ENCODE measurements at regions not wholly inside any gene's neighbourhood (a gene's known extent, or its start where the extent isn't known, plus 50 kb on each side); places are given as distances from the start of the nearest gene placed in this dataset.

DNA sequence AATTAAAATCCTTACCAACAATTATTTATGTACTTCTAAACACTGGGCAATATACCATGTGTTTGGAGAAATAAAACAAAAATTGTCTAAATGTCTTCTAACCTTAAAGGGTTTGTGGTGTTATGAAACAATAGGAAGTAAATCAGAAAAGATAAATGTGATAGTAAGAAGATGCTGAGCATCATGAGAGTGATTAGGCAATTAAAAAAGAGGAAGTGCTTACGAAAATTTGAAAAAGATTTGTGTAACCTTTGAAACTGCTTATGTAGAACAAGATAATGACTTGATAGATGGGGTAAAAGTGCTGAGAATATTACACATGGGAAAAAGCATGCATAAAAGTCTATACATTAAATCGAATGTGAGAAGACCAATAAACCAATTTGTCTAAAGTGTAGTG, 573.4 kb upstream of the CNTNAP2 start:
- Histone ChIP-seq H3K4me3 (ENCODE audit: low read depth, low read length) (no peak overlapping the region), H3K9me3 (ENCODE audit: control insufficient read depth, insufficient read depth, low read length) (no peaks in the 10 kb centered on the region)

DNA sequence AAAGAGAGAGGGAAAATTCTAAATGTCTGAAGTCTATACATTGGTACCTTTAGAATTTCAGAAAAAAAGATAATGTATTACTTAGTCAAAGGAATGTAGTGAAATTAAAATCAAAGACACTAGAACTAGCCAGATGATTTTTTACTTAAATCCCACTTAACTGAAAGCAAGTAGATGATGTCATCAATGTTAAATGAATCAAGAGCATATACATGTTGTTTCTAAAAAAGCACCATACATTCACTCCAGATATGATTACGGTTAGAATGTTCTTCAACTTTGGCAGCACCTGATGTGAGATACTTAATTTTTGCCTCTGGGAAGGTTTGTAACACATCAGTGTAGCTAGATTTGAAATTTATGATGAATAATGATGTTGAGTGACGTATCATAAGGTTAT, 576.7 kb upstream of the CNTNAP2 start:
- Histone ChIP-seq H3K36me3 (ENCODE audit: control insufficient read depth, insufficient read depth, low read length) (no peaks in the 10 kb centered on the region), H3K4me3 (ENCODE audit: low read depth, low read length) (no peak overlapping the region), H3K27ac (ENCODE audit: low read depth, low read length) (no peak overlapping the region), H3K4me1 (ENCODE audit: control insufficient read depth, insufficient read depth, low read length) (no peaks in the 10 kb centered on the region), H3K9ac (ENCODE audit: low read depth, low read length) (no peak overlapping the region), H3K27me3 (ENCODE audit: control insufficient read depth, insufficient read depth, low read length) (no peaks in the 10 kb centered on the region), H3K9me3 (ENCODE audit: control insufficient read depth, insufficient read depth, low read length) (no peaks in the 10 kb centered on the region)

More for the DNA sequence above, 573.4 kb upstream of the CNTNAP2 start:
- H3K27me3 ChIP-seq (ENCODE audit: control insufficient read depth, insufficient read depth, low read length): no peaks in the 10 kb centered on the region
- no peaks in the 10 kb centered on the region for H3K4me1 ChIP-seq (ENCODE audit: control insufficient read depth, insufficient read depth, low read length)
- H3K9ac ChIP-seq (ENCODE audit: low read depth, low read length): no peak overlapping the region
- no peaks in the 10 kb centered on the region for H3K36me3 ChIP-seq (ENCODE audit: control insufficient read depth, insufficient read depth, low read length)
- no peak overlapping the region for H3K27ac ChIP-seq (ENCODE audit: low read depth, low read length)

DNA sequence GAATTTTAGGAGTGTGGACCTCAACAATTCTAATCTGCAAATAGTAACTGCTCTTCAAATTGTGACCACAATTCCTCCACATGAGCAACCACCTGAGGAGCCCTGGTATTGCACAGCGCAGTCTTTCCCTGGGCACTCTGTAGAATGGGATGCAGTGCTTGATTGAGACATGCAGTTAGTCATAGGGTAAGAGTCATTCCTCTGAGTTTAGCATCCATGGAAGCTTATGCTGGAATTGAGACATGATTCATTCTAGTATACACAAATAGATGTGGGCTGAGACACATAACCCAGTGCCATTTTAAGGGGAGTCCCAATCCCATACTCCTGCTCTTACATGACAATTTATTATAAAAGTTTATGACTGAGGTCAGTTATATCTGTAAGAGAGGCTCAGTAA, 582.3 kb upstream of the CNTNAP2 start:
- H3K36me3 ChIP-seq (ENCODE audit: control insufficient read depth, insufficient read depth, low read length): no peaks in the 10 kb centered on the region
- no peak overlapping the region for H3K27ac ChIP-seq (ENCODE audit: low read depth, low read length)
- no peak overlapping the region for H3K9ac ChIP-seq (ENCODE audit: low read depth, low read length)
- no peaks in the 10 kb centered on the region for H3K27me3 ChIP-seq (ENCODE audit: control insufficient read depth, insufficient read depth, low read length)
- no peak overlapping the region for H3K4me3 ChIP-seq (ENCODE audit: low read depth, low read length)
- no peaks in the 10 kb centered on the region for H3K4me1 ChIP-seq (ENCODE audit: control insufficient read depth, insufficient read depth, low read length)
- no peaks in the 10 kb centered on the region for H3K9me3 ChIP-seq (ENCODE audit: control insufficient read depth, insufficient read depth, low read length)

DNA sequence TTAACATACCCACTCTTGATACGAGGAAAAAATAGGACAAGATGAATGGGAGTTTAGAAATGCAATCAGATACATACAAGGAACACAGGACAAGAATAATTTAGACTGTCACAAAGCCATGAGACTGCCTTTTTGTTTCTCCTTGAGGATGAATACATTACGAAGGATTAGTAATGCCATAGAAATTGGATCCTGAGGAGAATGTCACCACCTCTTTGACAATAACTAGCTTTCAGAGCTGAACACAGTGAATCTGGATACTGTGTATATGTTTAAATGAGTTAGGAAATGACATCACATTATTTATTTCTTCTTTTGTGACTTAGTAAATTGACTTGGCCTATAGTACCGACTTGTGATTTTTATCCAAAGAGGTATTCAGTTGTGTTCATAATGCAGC, 596.3 kb upstream of the CNTNAP2 start:
- Histone ChIP-seq H3K9ac (ENCODE audit: low read depth, low read length) (no peak overlapping the region), H3K36me3 (ENCODE audit: control insufficient read depth, insufficient read depth, low read length) (no peaks in the 10 kb centered on the region), H3K4me3 (ENCODE audit: low read depth, low read length) (no peak overlapping the region), H3K9me3 (ENCODE audit: control insufficient read depth, insufficient read depth, low read length) (no peaks in the 10 kb centered on the region), H3K27ac (ENCODE audit: low read depth, low read length) (no peak overlapping the region), H3K4me1 (ENCODE audit: control insufficient read depth, insufficient read depth, low read length) (no peaks in the 10 kb centered on the region), H3K27me3 (ENCODE audit: control insufficient read depth, insufficient read depth, low read length) (no peaks in the 10 kb centered on the region)

DNA sequence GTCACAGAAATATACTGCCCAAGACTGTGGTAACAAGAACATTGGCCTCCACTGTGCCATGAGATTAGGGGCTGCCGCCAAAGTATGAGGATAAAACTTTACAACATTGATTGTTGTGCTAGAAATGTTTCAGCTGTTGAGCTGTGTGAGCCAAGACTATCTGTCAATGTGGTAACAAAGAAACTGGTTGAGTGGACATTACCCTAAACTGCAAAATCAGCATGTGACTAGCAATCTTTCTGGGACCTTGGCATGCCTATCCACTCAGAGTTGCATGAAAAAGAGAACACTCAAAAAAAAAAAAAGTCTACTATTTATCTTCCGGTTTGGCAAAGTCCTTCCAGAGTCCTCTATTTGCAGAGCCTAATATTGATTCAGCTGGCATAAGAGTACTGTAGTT, 605.6 kb upstream of the CNTNAP2 start:
- Histone ChIP-seq H3K9ac (ENCODE audit: low read depth, low read length) (no peak overlapping the region), H3K27ac (ENCODE audit: low read depth, low read length) (no peak overlapping the region), H3K9me3 (ENCODE audit: control insufficient read depth, insufficient read depth, low read length) (peaks cover 4% of the 10 kb centered on the region), H3K27me3 (ENCODE audit: control insufficient read depth, insufficient read depth, low read length) (no peaks in the 10 kb centered on the region), H3K4me1 (ENCODE audit: control insufficient read depth, insufficient read depth, low read length) (no peaks in the 10 kb centered on the region), H3K4me3 (ENCODE audit: low read depth, low read length) (no peak overlapping the region), H3K36me3 (ENCODE audit: control insufficient read depth, insufficient read depth, low read length) (no peaks in the 10 kb centered on the region)

DNA sequence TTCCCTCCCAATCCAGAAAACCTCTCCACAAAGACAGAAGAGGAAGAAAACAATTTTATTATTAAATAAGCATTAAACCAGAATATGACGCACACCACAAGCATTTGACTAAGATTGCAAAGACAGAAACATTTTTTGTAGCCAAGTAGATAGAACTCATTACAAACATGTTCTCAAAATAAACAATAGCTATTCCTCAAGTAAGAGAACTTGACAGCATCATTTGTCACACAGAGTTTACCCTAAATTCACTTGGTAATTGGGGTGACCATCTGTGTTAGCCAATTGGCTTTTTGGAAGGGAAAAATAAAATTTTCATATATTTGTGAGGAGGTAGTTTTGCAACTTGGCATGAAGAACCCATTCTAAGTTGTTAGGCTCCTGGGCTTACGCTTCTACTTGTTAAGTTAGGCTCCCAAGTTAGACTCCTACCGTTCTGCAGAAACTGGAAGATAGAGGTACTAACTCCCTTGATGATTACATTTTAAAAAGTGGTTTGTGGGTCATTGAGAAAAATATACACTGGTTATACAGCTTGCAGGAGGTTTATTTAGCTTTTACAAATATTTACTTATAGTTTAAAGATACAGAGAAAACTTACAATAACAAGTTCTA, 618.6 kb upstream of the CNTNAP2 start:
- H3K36me3 ChIP-seq (ENCODE audit: control insufficient read depth, insufficient read depth, low read length): no peaks in the 10 kb centered on the region
- no peak overlapping the region for H3K4me3 ChIP-seq (ENCODE audit: low read depth, low read length)
- H3K9me3 ChIP-seq (ENCODE audit: control insufficient read depth, insufficient read depth, low read length): no peaks in the 10 kb centered on the region; the same call in 1 of the 2 replicates
- H3K27ac ChIP-seq (ENCODE audit: low read depth, low read length): no peak overlapping the region
- H3K4me1 ChIP-seq (ENCODE audit: control insufficient read depth, insufficient read depth, low read length): no peaks in the 10 kb centered on the region
- no peaks in the 10 kb centered on the region for H3K27me3 ChIP-seq (ENCODE audit: control insufficient read depth, insufficient read depth, low read length)
- H3K9ac ChIP-seq (ENCODE audit: low read depth, low read length): no peak overlapping the region

DNA sequence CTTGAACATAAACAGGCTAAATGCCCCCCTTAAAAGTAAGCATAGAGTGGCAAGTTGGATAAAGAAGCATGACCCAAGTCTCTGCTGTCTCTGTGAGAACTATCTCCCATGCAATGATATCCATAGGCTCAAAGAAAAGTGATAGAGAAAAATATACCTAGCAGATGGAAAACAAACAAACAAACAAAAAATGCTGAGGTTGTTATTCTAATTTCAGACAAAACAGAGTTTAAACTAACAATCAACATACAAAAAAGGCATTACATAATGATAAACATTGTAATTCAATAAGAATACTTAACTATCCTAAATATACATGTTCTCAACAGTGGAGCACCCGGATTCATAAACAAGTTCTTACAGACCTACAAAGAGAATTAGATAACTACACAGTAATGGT, 626.2 kb upstream of the CNTNAP2 start:
- Histone ChIP-seq H3K4me3 (ENCODE audit: low read depth, low read length) (no peak overlapping the region), H3K36me3 (ENCODE audit: control insufficient read depth, insufficient read depth, low read length) (no peaks in the 10 kb centered on the region), H3K27ac (ENCODE audit: low read depth, low read length) (no peak overlapping the region), H3K4me1 (ENCODE audit: control insufficient read depth, insufficient read depth, low read length) (no peaks in the 10 kb centered on the region), H3K9ac (ENCODE audit: low read depth, low read length) (no peak overlapping the region), H3K9me3 (ENCODE audit: control insufficient read depth, insufficient read depth, low read length) (peaks cover 8% of the 10 kb centered on the region; the same call in 1 of the 2 replicates), H3K27me3 (ENCODE audit: control insufficient read depth, insufficient read depth, low read length) (no peaks in the 10 kb centered on the region)

DNA sequence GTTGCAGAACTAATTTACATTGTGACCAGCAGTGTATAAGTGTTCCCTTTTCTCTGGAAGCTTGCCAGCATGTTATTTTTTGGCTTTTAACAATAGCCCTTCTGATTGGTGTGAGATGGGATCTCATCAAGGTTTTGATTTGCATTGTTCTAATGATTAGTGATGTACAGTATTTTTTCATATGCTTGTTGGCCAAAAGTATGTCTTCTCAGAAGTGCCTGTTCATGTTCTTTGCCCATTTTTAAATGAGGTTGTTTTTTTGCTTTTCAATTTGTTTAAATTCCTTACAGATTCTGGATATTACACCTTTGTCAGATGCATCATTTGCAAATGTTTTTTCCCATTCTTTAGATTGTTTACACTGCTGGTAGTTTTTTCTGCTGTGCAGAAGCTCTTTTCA, 627.0 kb upstream of the CNTNAP2 start:
- Histone ChIP-seq H3K4me3 (ENCODE audit: low read depth, low read length) (no peak overlapping the region), H3K36me3 (ENCODE audit: control insufficient read depth, insufficient read depth, low read length) (no peaks in the 10 kb centered on the region), H3K27ac (ENCODE audit: low read depth, low read length) (no peak overlapping the region), H3K9ac (ENCODE audit: low read depth, low read length) (no peak overlapping the region), H3K27me3 (ENCODE audit: control insufficient read depth, insufficient read depth, low read length) (no peaks in the 10 kb centered on the region), H3K9me3 (ENCODE audit: control insufficient read depth, insufficient read depth, low read length) (peaks cover 8% of the 10 kb centered on the region; the same call in 1 of the 2 replicates), H3K4me1 (ENCODE audit: control insufficient read depth, insufficient read depth, low read length) (no peaks in the 10 kb centered on the region)

DNA sequence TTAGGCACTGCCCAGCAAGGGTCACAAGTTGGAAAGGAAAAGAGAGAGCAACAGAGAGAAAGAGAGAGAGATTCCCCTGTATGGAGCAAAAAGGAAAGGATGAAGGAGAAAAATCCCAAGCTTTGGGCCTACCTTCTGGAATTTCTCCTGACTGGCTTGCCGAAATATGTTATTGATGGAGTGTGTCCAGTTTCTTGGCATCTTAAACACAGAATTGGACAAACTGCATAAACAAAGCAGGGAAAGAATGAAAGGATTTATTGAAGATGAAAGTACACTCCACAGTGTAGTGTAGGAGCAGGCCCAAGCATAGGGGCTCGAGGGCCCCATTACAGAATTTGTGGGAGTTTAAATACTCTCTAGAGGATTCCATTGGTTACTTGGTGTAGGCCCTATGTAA, 627.8 kb upstream of the CNTNAP2 start:
- no peak overlapping the region for H3K9ac ChIP-seq (ENCODE audit: low read depth, low read length)
- no peak overlapping the region for H3K4me3 ChIP-seq (ENCODE audit: low read depth, low read length)
- H3K9me3 ChIP-seq (ENCODE audit: control insufficient read depth, insufficient read depth, low read length): peaks cover 8% of the 10 kb centered on the region; the same call in 1 of the 2 replicates
- no peaks in the 10 kb centered on the region for H3K4me1 ChIP-seq (ENCODE audit: control insufficient read depth, insufficient read depth, low read length)
- no peaks in the 10 kb centered on the region for H3K36me3 ChIP-seq (ENCODE audit: control insufficient read depth, insufficient read depth, low read length)
- H3K27me3 ChIP-seq (ENCODE audit: control insufficient read depth, insufficient read depth, low read length): no peaks in the 10 kb centered on the region
- no peak overlapping the region for H3K27ac ChIP-seq (ENCODE audit: low read depth, low read length)

DNA sequence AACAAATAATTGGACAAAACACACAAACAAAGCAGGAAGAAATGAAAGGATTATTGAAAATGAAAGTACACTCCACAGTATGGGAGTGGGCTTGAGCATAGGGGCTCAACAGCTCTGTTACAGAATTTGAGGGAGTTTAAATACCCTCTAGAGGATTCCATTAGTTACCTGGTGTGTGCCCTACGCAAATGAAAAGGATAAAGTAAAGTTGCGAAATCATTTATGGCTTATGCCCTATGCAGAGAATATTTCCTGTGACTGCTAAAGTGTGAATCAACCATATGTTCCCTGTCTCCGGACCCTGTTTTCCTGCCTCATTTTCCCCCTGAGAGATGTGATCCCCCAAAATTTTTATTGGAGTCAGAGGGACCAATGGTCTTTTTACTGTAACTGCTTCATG, 634.6 kb upstream of the CNTNAP2 start:
- Histone ChIP-seq H3K27ac (ENCODE audit: low read depth, low read length) (no peak overlapping the region), H3K4me3 (ENCODE audit: low read depth, low read length) (no peak overlapping the region), H3K27me3 (ENCODE audit: control insufficient read depth, insufficient read depth, low read length) (no peaks in the 10 kb centered on the region), H3K4me1 (ENCODE audit: control insufficient read depth, insufficient read depth, low read length) (no peaks in the 10 kb centered on the region), H3K36me3 (ENCODE audit: control insufficient read depth, insufficient read depth, low read length) (no peaks in the 10 kb centered on the region), H3K9ac (ENCODE audit: low read depth, low read length) (no peak overlapping the region), H3K9me3 (ENCODE audit: control insufficient read depth, insufficient read depth, low read length) (no peaks in the 10 kb centered on the region)

DNA sequence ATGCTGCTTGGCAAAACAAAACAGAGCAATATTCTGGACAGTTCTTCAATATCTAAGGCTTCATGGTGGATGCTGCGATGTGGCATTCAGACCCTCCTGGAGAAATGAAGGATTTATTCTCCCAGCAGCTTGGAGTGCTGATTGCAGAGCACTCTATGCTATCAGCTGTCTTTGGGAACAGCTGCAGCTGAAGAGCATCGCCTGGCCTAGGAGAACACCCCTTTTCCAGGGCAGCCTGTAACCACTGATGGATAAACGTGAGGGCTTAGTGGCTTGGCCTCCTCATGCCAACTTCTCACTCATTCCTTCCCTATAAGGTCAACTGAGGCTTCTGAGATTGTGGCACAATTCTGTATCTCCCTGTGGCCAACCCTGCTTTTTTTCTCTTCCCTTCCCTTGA, 638.1 kb upstream of the CNTNAP2 start:
- H3K9me3 ChIP-seq (ENCODE audit: control insufficient read depth, insufficient read depth, low read length): no peaks in the 10 kb centered on the region
- H3K4me1 ChIP-seq (ENCODE audit: control insufficient read depth, insufficient read depth, low read length): peaks cover 5% of the 10 kb centered on the region; the same call in 1 of the 2 replicates
- H3K27me3 ChIP-seq (ENCODE audit: control insufficient read depth, insufficient read depth, low read length): no peaks in the 10 kb centered on the region
- no peak overlapping the region for H3K4me3 ChIP-seq (ENCODE audit: low read depth, low read length)
- no peak overlapping the region for H3K27ac ChIP-seq (ENCODE audit: low read depth, low read length)
- no peaks in the 10 kb centered on the region for H3K36me3 ChIP-seq (ENCODE audit: control insufficient read depth, insufficient read depth, low read length)
- no peak overlapping the region for H3K9ac ChIP-seq (ENCODE audit: low read depth, low read length)
